Osteocyte (in vitro differentiated cells): ENCODE measurements at regions not wholly inside any gene's neighbourhood (a gene's known extent, or its start where the extent isn't known, plus 50 kb on each side); places are given as distances from the start of the nearest gene placed in this dataset.

Experiments used
- DNase-seq: peaks from one replicate; pipeline ENCODE4 v3.0.0; 2021; ENCODE audit warnings: mixed read lengths; ENCODE audit not compliant: unreplicated experiment; ENCODE audit errors: extremely low spot score
- H3K27ac Mint-ChIP-seq: one replicate; pipeline ENCODE4 v1.8.0; 2021; ENCODE audit warnings: mild to moderate bottlenecking, mixed read lengths; ENCODE audit not compliant: unreplicated experiment
- H3K27me3 Mint-ChIP-seq: one replicate; pipeline ENCODE4 v1.8.0; 2021; ENCODE audit warnings: mixed read lengths; ENCODE audit not compliant: unreplicated experiment
- H3K36me3 Mint-ChIP-seq: one replicate; pipeline ENCODE4 v1.8.0; 2021; ENCODE audit warnings: mixed read lengths; ENCODE audit not compliant: unreplicated experiment
- H3K4me1 Mint-ChIP-seq: one replicate; pipeline ENCODE4 v1.8.0; 2021; ENCODE audit warnings: mixed read lengths; ENCODE audit not compliant: unreplicated experiment
- H3K4me3 Mint-ChIP-seq: one replicate; pipeline ENCODE4 v1.8.0; 2021; ENCODE audit warnings: mild to moderate bottlenecking, moderate library complexity, mixed read lengths; ENCODE audit not compliant: unreplicated experiment
- H3K9me3 Mint-ChIP-seq: one replicate; pipeline ENCODE4 v1.8.0; 2021; ENCODE audit warnings: mixed read lengths; ENCODE audit not compliant: unreplicated experiment
- TF ChIP-seq, protein P1 (sequence below): fragments of 200-600 bp; sonication (generic); IDR thresholded peaks from 2 replicates; pipeline ENCODE4 v1.5.0; 2021; ENCODE audit warnings: antibody characterized with exemption, mild to moderate bottlenecking, moderate library complexity

DNA sequence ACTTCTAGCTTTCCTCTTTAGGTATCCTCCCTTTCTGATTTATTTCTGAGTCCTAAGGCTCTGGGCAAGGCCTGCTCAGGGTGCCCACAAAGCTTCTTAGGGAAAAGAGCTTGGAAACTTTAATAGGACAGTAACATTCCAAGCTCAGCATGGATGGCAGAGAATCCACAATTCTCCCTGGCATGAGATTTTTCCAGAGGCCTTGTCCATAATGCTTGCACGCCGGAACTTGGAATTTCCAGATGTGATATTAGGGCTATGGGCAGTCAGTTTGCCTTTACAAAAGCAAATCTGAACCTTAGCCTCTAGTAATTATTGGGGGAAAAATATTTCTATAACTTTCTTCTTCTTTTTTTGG is 139.0 kb upstream of the RBMS3 start:
- no peaks in the 10 kb centered on the region for H3K36me3 Mint-ChIP-seq
- no peak overlapping the region for H3K4me3 Mint-ChIP-seq
- H3K9me3 Mint-ChIP-seq: no peaks in the 10 kb centered on the region
- DNase-seq: no peak
- TF ChIP-seq, protein P1, sequence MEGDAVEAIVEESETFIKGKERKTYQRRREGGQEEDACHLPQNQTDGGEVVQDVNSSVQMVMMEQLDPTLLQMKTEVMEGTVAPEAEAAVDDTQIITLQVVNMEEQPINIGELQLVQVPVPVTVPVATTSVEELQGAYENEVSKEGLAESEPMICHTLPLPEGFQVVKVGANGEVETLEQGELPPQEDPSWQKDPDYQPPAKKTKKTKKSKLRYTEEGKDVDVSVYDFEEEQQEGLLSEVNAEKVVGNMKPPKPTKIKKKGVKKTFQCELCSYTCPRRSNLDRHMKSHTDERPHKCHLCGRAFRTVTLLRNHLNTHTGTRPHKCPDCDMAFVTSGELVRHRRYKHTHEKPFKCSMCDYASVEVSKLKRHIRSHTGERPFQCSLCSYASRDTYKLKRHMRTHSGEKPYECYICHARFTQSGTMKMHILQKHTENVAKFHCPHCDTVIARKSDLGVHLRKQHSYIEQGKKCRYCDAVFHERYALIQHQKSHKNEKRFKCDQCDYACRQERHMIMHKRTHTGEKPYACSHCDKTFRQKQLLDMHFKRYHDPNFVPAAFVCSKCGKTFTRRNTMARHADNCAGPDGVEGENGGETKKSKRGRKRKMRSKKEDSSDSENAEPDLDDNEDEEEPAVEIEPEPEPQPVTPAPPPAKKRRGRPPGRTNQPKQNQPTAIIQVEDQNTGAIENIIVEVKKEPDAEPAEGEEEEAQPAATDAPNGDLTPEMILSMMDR: no peak
- H3K27me3 Mint-ChIP-seq: no peaks in the 10 kb centered on the region
- no peak overlapping the region for H3K27ac Mint-ChIP-seq
- peaks cover 14% of the 10 kb centered on the region for H3K4me1 Mint-ChIP-seq

- Mint-ChIP-seq H3K27me3 (no peaks in the 10 kb centered on the region), H3K4me3 (no peak overlapping the region), H3K27ac (no peak overlapping the region), H3K36me3 (no peaks in the 10 kb centered on the region), H3K9me3 (no peaks in the 10 kb centered on the region), H3K4me1 (peaks cover 14% of the 10 kb centered on the region)
- TF ChIP-seq, protein P1: no peak
- no peak for DNase-seq
These were observed 137.7 kb upstream of the RBMS3 start for GRCh38 chr3:29143151-29143550.

GRCh38 chr3:29144361-29144760 is 136.5 kb upstream of the RBMS3 start:
- no peaks in the 10 kb centered on the region for H3K9me3 Mint-ChIP-seq
- DNase-seq: no peak
- H3K27ac Mint-ChIP-seq: no peak overlapping the region
- no peak overlapping the region for H3K4me3 Mint-ChIP-seq
- no peaks in the 10 kb centered on the region for H3K27me3 Mint-ChIP-seq
- peaks cover 12% of the 10 kb centered on the region for H3K4me1 Mint-ChIP-seq
- TF ChIP-seq, protein P1: no peak
- H3K36me3 Mint-ChIP-seq: no peaks in the 10 kb centered on the region

GRCh38 chr3:29144807-29145206 is 136.1 kb upstream of the RBMS3 start:
- DNase-seq: no peak
- H3K36me3 Mint-ChIP-seq: no peaks in the 10 kb centered on the region
- TF ChIP-seq, protein P1: peak; percentile 56
- no peaks in the 10 kb centered on the region for H3K9me3 Mint-ChIP-seq
- no peak overlapping the region for H3K27ac Mint-ChIP-seq
- H3K4me1 Mint-ChIP-seq: peaks cover 12% of the 10 kb centered on the region
- no peaks in the 10 kb centered on the region for H3K27me3 Mint-ChIP-seq
- H3K4me3 Mint-ChIP-seq: no peak overlapping the region

GRCh38 chr3:29145360-29145759 is 135.5 kb upstream of the RBMS3 start:
- no peak for DNase-seq
- peaks cover 12% of the 10 kb centered on the region for H3K4me1 Mint-ChIP-seq
- H3K36me3 Mint-ChIP-seq: no peaks in the 10 kb centered on the region
- no peak overlapping the region for H3K4me3 Mint-ChIP-seq
- TF ChIP-seq, protein P1: no peak
- no peaks in the 10 kb centered on the region for H3K9me3 Mint-ChIP-seq
- no peaks in the 10 kb centered on the region for H3K27me3 Mint-ChIP-seq
- no peak overlapping the region for H3K27ac Mint-ChIP-seq
